ENCODE measurements at regions not wholly inside any gene's neighbourhood (a gene's known extent, or its start where the extent isn't known, plus 50 kb on each side); places are given as distances from the start of the nearest gene placed in this dataset.

DNA sequence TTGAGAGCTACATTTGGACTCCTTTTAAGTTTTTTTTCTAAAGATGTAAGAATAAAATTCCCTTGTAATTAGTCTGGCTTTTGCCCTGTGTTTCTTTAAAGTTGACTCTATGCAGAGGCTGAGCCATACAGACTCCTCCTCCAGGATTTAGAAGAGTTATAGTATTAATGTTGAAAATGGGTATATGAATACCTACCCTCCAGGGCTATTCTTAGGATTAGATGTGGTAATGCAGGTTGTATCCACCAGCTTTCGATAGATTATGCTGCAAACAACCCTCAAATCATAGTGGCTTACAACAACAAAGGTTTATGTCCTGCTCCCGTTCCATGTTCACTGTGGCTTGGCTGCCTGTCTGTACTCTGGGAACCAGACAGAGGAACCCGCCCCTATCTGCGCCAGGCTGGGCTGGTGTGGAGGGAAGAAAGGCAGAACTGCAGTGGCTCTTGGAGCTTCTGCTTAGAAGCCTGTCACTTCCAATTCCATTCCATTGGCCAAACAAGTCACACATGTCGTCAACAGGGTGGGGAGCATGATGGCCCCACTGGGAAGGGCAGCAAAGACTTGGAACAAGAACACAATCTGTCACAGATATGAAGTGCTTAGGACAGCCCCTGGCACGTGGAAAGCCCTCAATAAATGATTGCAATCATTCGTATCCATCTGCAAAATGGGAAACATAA lies 290.8 kb downstream of the FOXO1 start:
- ATAC-seq = peak; percentile 13
- DNase-seq = no peak
- no peak overlapping the region for H3K4me3 ChIP-seq
- H3K36me3 ChIP-seq (ENCODE audit: low read depth) = no peaks in the 10 kb centered on the region
- no peaks in the 10 kb centered on the region for H3K9me3 ChIP-seq
- TF ChIP-seq, protein P1, sequence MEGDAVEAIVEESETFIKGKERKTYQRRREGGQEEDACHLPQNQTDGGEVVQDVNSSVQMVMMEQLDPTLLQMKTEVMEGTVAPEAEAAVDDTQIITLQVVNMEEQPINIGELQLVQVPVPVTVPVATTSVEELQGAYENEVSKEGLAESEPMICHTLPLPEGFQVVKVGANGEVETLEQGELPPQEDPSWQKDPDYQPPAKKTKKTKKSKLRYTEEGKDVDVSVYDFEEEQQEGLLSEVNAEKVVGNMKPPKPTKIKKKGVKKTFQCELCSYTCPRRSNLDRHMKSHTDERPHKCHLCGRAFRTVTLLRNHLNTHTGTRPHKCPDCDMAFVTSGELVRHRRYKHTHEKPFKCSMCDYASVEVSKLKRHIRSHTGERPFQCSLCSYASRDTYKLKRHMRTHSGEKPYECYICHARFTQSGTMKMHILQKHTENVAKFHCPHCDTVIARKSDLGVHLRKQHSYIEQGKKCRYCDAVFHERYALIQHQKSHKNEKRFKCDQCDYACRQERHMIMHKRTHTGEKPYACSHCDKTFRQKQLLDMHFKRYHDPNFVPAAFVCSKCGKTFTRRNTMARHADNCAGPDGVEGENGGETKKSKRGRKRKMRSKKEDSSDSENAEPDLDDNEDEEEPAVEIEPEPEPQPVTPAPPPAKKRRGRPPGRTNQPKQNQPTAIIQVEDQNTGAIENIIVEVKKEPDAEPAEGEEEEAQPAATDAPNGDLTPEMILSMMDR (IDR thresholded peaks at IDR 0.05) = no peak
- no peaks in the 10 kb centered on the region for H3K4me1 ChIP-seq (ENCODE audit: low read depth)
- intact Hi-C loops (cut with DNase I, micrococcal nuclease) = no loop called here

DNA sequence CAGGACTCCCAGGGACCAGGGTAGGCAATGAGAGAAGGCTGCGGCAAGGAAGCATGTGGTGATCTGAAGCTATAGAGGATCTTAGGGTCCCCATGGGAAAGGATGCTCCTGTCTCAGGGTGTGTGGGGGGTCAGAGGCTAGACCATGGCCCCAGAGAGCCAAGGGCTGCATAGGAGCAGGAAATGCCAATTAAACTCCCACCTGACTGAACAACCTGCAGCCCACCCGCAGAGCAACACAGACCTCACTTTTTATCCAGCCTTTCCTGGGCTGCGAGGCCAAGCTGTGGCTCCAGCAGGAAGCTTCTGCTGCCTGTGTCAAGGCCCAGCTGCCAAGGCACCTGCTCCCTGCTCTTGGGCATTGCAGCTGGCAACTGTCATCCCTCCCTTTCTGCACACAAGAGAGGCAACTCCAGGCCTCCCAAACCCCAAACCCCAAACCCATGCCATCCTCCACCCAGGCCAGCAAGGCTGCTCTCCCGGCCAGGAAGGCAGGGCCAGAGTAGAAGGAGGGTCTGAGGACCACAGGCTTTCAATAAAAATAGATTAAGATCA lies 290.1 kb downstream of the FOXO1 start:
- no peaks in the 10 kb centered on the region for H3K4me1 ChIP-seq (ENCODE audit: low read depth)
- TF ChIP-seq, protein P1 (IDR thresholded peaks at IDR 0.05) = no peak
- H3K9me3 ChIP-seq = no peaks in the 10 kb centered on the region
- no peak for DNase-seq
- no peak overlapping the region for H3K4me3 ChIP-seq
- peak; percentile 11 for ATAC-seq
- intact Hi-C loops (cut with DNase I, micrococcal nuclease) = no loop called here
- no peaks in the 10 kb centered on the region for H3K36me3 ChIP-seq (ENCODE audit: low read depth)

DNA sequence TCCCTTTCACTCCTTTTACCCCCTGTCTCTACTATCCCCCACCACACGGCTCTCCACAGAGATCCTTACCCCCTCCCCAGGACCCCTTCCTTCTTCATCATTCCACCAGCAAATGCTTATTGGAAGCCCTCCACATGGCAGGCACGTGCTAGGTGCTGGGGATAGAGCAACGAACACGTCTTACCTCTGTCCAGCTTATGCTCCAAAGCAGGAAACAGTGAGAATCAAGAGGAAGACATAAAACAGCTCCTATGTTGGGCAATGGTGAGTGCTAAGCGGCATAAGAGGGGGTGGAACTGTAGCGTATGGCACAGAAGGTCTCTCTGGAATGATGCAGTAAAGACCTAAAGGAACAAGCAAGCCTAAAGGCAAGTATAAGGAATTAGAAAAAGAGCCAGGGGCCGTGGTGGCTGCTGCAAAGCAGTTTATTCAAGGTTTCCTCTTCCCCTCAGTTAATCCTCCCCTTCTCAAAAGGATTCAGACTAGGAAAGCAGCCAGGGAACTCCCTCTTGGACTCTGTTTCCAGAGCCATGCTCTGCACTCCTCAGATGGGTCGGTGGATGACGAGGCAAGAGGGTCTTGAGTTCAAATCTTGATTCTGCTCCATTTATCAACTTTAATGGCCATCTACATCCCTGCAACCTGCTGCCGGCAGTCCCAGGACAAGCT lies 289.4 kb downstream of the FOXO1 start:
- TF ChIP-seq, protein P1 (IDR thresholded peaks at IDR 0.05) = no peak
- DNase-seq (no peak), ATAC-seq (no peak)
- Histone ChIP-seq H3K9me3 (no peaks in the 10 kb centered on the region), H3K36me3 (ENCODE audit: low read depth) (no peaks in the 10 kb centered on the region), H3K4me3 (no peak overlapping the region), H3K4me1 (ENCODE audit: low read depth) (no peaks in the 10 kb centered on the region)
- intact Hi-C loops (cut with DNase I, micrococcal nuclease) = no loop called here

DNA sequence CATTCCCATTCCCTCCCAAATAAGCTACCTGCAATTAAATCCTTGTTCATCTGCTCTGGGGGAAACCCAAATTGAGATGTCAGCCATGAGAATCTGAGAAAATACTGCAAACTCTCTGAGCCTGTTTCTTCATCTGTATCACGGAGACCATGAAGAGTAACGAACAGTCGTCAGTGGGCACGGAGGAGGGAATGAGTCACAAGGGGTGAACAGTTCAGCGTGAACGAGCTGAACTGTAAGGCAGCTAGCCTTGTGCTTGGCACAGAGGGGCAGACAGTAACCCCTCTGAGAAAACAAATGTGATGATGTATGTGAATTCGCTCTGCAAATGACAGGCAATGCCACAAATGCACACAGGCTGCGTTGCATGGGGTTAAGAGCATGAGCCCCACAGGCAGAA lies 288.7 kb downstream of the FOXO1 start:
- intact Hi-C loops (cut with DNase I, micrococcal nuclease) = no loop called here

DNA sequence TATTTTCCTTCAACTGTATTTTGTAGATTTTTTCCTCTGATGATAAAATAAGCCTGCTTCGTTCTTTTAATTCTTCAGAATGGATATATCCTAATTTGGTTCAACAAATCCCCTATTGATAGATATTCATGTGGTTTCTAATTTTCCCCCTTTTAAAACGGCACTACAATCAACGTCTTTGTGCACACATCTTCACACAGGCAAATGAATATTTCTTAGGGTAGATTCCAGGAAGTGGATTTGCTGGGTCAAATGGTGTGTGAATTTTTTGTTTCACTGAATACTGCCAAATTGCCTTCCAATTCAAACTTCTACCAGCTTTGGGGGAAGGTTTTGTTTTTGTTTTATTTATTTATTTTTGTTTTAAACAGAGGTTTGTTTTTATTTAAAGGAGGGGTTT lies 287.2 kb downstream of the FOXO1 start:
- Histone ChIP-seq H3K36me3 (ENCODE audit: low read depth) (no peaks in the 10 kb centered on the region), H3K4me1 (ENCODE audit: low read depth) (no peaks in the 10 kb centered on the region), H3K9me3 (no peaks in the 10 kb centered on the region), H3K4me3 (no peak overlapping the region)
- DNase-seq (no peak), ATAC-seq (no peak)
- intact Hi-C loops (cut with DNase I, micrococcal nuclease) = no loop called here
- TF ChIP-seq, protein P1 (IDR thresholded peaks at IDR 0.05) = no peak

More for the DNA sequence above, 288.7 kb downstream of the FOXO1 start:
- Histone ChIP-seq H3K4me3 (no peak overlapping the region), H3K36me3 (ENCODE audit: low read depth) (no peaks in the 10 kb centered on the region), H3K9me3 (no peaks in the 10 kb centered on the region), H3K4me1 (ENCODE audit: low read depth) (no peaks in the 10 kb centered on the region)
- no peak for ATAC-seq
- TF ChIP-seq, protein P1 (IDR thresholded peaks at IDR 0.05) = no peak
- DNase-seq = no peak

Data from mucosa of descending colon (tissue), 3 donors.